Muscle layer of duodenum (tissue), 2 donors: ENCODE measurements at regions not wholly inside any gene's neighbourhood (a gene's known extent, or its start where the extent isn't known, plus 50 kb on each side); places are given as distances from the start of the nearest gene placed in this dataset.

Experiments
- H3K27ac ChIP-seq: one replicate; pipeline ENCODE4 v1.7.0; 2013; ENCODE audit warnings: mild to moderate bottlenecking, low read length
- H3K27me3 ChIP-seq: one replicate; pipeline ENCODE4 v1.7.0; 2013; ENCODE audit warnings: low read depth, mild to moderate bottlenecking, control low read depth, low read length
- H3K36me3 ChIP-seq, 2 donors: one replicate each; pipeline ENCODE4 v1.7.0; 2013; ENCODE audit warnings: low read length in 2 of 2, control low read depth in 1 of 2, mild to moderate bottlenecking in 1 of 2; ENCODE audit not compliant: insufficient read depth in 2 of 2, control insufficient read depth in 1 of 2
- H3K4me1 ChIP-seq, 2 donors: one replicate each; pipeline ENCODE4 v1.7.0; 2013; ENCODE audit warnings: low read length in 2 of 2, mild to moderate bottlenecking in 2 of 2, control low read depth in 1 of 2, moderate library complexity in 1 of 2; ENCODE audit not compliant: insufficient read depth in 2 of 2, control insufficient read depth in 1 of 2
- H3K4me3 ChIP-seq, 2 donors: one replicate each; pipeline ENCODE4 v1.7.0; 2013; ENCODE audit warnings: low read length in 2 of 2, low read depth in 1 of 2, mild to moderate bottlenecking in 1 of 2
- H3K9me3 ChIP-seq, 2 donors: one replicate each; pipeline ENCODE4 v1.7.0; 2013; ENCODE audit warnings: low read length in 2 of 2, control low read depth in 1 of 2, mild to moderate bottlenecking in 1 of 2; ENCODE audit not compliant: control insufficient read depth in 1 of 2
- donor health status: healthy.

GRCh38 chr6:126529637-126530362 is 189.9 kb downstream of the CENPW start:
- Histone ChIP-seq H3K9me3 (no peaks in the 10 kb centered on the region), H3K27me3 (no peaks in the 10 kb centered on the region), H3K4me1 (peaks cover 4 to 6% of the 10 kb centered on the region in 2 donors), H3K36me3 (no peaks in the 10 kb centered on the region), H3K4me3 (no peak overlapping the region), H3K27ac (no peak overlapping the region)

- no peak overlapping the region for H3K27ac ChIP-seq
- no peaks in the 10 kb centered on the region for H3K36me3 ChIP-seq
- no peaks in the 10 kb centered on the region for H3K27me3 ChIP-seq
- no peaks in the 10 kb centered on the region for H3K9me3 ChIP-seq
- H3K4me3 ChIP-seq, result no peak overlapping the region
- peaks cover 4 to 14% of the 10 kb centered on the region in 2 donors for H3K4me1 ChIP-seq
Observed at GRCh38 chr6:126530775-126531174, 190.9 kb downstream of the CENPW start.

GRCh38 chr6:126531286-126531685 is 191.4 kb downstream of the CENPW start:
- Histone ChIP-seq H3K36me3 (no peaks in the 10 kb centered on the region), H3K4me3 (no peak overlapping the region), H3K27ac (no peak overlapping the region), H3K4me1 (peaks cover 4 to 17% of the 10 kb centered on the region in 2 donors), H3K27me3 (no peaks in the 10 kb centered on the region), H3K9me3 (no peaks in the 10 kb centered on the region)

DNA sequence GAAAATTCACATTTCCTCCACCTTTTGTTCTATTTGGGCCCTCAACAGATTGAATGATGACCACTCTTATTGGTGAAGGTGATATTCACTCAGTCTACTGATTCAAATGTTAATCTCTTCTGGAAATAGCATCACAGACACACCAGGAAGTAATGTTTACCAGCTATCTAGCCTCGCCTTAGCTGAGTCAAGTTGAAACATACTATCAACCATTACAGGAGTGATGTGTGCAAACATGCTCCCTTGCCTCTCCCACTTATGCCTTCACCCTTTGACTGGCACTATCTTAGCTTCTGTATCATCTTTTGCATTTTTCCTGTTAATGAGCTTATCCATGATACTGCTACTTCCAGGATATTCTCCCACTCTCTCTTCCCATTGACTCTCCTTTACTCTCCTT is 191.9 kb downstream of the CENPW start:
- Histone ChIP-seq H3K27ac (no peak overlapping the region), H3K4me3 (no peak overlapping the region), H3K36me3 (no peaks in the 10 kb centered on the region)

DNA sequence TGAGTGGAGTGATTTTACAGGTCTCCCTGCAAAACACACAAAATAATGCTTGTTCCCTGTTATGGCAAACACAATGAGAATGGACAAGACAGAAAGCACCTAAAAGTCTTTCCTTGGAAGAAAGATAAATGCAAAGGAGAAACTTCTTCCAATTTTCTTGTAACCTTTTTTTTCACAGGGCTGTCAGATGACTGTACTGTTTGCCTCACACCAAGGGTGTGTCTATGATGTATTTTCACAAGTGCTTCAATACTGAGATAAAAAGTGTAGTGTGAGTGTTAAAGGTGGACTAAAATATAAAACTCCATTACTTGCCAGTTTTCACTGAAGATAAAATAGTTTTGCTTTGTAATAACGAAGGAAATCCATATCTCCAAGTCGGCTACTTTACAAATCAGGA is 194.5 kb downstream of the CENPW start:
- no peaks in the 10 kb centered on the region for H3K9me3 ChIP-seq
- H3K27ac ChIP-seq, result no peak overlapping the region
- H3K36me3 ChIP-seq, result no peaks in the 10 kb centered on the region
- no peaks in the 10 kb centered on the region for H3K27me3 ChIP-seq
- H3K4me3 ChIP-seq, result no peak overlapping the region
- H3K4me1 ChIP-seq, result peaks cover 4 to 17% of the 10 kb centered on the region in 2 donors

More for the DNA sequence above, 191.9 kb downstream of the CENPW start:
- peaks cover 4 to 17% of the 10 kb centered on the region in 2 donors for H3K4me1 ChIP-seq
- no peaks in the 10 kb centered on the region for H3K27me3 ChIP-seq
- no peaks in the 10 kb centered on the region for H3K9me3 ChIP-seq

DNA sequence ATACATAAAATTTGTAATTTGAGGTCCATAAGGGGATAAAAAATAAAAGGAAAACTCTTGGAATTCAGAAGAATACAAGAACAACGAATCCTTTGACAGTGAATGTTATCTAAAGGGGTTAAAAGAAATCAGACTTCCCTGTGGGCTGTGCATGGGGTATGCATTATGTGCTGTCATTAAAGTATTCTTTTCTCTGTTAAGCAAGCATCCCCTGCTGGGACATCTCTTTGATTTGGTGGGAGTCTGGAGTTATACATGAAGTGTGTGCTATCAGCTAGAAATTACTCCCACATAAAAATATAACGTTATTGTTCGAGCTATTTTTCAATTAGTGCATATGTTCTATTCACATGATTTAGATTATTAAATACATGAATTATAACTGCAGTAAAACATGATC is 195.2 kb downstream of the CENPW start:
- Histone ChIP-seq H3K27me3 (no peaks in the 10 kb centered on the region), H3K4me3 (no peak overlapping the region), H3K4me1 (peaks cover under 1 to 17% of the 10 kb centered on the region in 2 donors), H3K9me3 (no peaks in the 10 kb centered on the region), H3K36me3 (no peaks in the 10 kb centered on the region), H3K27ac (no peak overlapping the region)

DNA sequence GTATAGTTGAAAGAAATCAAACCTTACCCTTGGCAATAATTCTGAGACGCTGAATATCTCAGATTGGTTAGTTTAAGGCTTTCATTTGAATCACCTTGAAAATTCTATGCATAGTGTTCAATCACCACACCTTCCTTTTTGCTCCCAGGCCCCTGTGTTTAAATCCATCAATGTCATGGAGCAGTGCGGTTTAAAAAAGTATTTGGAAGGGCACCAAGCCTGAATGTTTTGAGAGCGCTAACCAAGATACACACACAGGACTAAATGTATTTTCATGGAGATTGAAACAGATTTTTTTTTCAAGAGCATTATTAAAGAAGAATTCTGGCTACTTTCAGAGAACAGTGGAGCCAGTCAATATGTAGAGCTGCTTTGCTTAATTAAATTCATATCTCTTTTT is 195.7 kb downstream of the CENPW start:
- Histone ChIP-seq H3K27me3 (no peaks in the 10 kb centered on the region), H3K9me3 (no peaks in the 10 kb centered on the region), H3K4me1 (peaks cover 0 to 17% of the 10 kb centered on the region in 2 donors), H3K36me3 (no peaks in the 10 kb centered on the region), H3K27ac (no peak overlapping the region), H3K4me3 (no peak overlapping the region)

GRCh38 chr6:126537061-126537816 is 197.3 kb downstream of the CENPW start:
- no peaks in the 10 kb centered on the region for H3K36me3 ChIP-seq
- no peaks in the 10 kb centered on the region for H3K9me3 ChIP-seq
- H3K4me3 ChIP-seq, result no peak overlapping the region
- H3K27ac ChIP-seq, result no peak overlapping the region
- peaks cover 0 to 21% of the 10 kb centered on the region in 2 donors for H3K4me1 ChIP-seq
- H3K27me3 ChIP-seq, result no peaks in the 10 kb centered on the region

DNA sequence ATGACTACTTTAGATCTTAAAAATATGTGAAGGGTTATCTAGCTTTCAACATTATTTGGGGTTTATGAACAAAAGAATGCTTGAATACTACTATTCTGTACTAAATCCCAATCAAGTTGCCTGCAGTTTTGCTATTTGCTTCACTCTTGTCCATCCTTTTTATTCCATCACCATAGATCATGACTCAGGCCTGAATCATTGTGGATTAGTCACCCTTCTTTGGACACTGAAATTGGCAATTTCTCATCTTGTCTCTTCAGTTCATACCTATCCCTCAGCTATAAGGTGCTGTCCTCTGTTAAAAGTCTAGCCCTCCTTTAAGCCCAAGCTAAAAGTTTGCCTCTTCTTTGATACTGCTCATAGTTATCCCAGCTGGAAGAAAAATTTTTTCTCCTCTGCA is 199.1 kb downstream of the CENPW start:
- no peak overlapping the region for H3K4me3 ChIP-seq
- H3K27me3 ChIP-seq, result no peaks in the 10 kb centered on the region
- H3K27ac ChIP-seq, result no peak overlapping the region
- H3K36me3 ChIP-seq, result no peaks in the 10 kb centered on the region
- peaks cover 0 to 21% of the 10 kb centered on the region in 2 donors for H3K4me1 ChIP-seq
- H3K9me3 ChIP-seq, result no peaks in the 10 kb centered on the region

- peaks cover 0 to 19% of the 10 kb centered on the region in 2 donors for H3K4me1 ChIP-seq
- H3K27me3 ChIP-seq, result no peaks in the 10 kb centered on the region
- H3K4me3 ChIP-seq, result no peak overlapping the region
- no peaks in the 10 kb centered on the region for H3K36me3 ChIP-seq
- no peak overlapping the region for H3K27ac ChIP-seq
- no peaks in the 10 kb centered on the region for H3K9me3 ChIP-seq
Observed at GRCh38 chr6:126540161-126540560, 200.2 kb downstream of the CENPW start.

DNA sequence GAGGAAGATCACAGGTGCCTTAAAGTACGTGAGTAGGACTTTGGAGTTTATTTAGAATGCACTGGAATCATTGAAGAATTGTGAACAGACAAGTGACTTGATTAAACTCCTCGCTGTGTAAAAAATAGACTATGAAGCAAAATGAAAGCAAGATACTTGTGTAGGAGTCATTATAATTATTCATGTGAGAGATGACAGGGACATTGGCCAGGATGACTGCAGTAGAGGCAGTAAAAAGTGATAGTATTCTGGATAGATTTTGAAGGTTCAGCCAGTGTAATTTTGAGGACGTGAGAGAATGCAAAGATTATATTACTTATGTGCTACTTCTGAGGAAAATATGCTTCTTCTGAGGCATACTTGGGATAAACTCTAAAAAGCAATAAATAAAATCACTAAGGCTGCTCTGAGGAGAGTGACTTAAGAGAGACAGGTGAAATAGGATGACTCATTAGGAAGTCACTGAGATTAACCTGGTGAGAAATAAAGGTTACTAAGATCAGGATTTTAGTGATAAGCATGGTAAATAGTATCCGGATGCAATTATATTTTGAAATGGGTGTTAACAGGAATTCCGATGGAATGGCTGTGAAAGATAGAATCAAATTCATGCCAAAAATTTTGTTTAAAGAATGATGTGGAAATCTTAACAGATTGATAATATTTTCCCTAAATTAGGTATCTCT is 202.0 kb downstream of the CENPW start:
- Histone ChIP-seq H3K27me3 (no peaks in the 10 kb centered on the region), H3K4me1 (peaks cover 0 to 10% of the 10 kb centered on the region in 2 donors), H3K9me3 (no peaks in the 10 kb centered on the region), H3K36me3 (no peaks in the 10 kb centered on the region), H3K4me3 (no peak overlapping the region), H3K27ac (no peak overlapping the region)
